GOT3 (cell line): ENCODE measurements at regions not wholly inside any gene's neighbourhood (a gene's known extent, or its start where the extent isn't known, plus 50 kb on each side); places are given as distances from the start of the nearest gene placed in this dataset.
"Not testable (repeated sequence)": the region's sequence is repeated elsewhere in the genome, so short reads cannot be mapped to it uniquely, and the experiment has no call there.

Source experiments
- DNase-seq: peaks from one replicate; lab custom pipeline; 2025; ENCODE audit warnings: mixed read lengths; lab: John Stamatoyannopoulos, UW

GRCh38 chr12:47488888-47489287 is 216.9 kb downstream of the RPAP3 start:
- no peak for DNase-seq

- DNase-seq = no peak
Measured at GRCh38 chr12:47481041-47481440, 224.8 kb downstream of the RPAP3 start.

DNA sequence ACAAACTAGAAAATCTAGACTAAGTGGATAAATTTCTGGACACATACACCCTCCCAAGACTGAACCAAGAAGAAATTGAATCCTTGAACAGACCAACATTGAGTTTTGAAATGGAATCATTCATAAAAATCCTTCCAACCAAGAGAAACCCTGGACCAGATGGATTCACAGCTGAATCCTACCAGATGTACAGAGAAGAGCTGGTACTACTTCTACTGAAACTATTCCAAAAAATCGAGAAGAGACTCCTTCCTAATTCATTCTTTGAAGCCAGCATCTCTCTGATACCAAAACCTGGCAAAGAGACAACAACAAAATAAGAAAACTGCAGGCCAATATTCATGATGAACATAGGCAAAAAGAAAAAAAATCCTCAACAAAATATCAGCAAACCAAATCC is 227.4 kb downstream of the RPAP3 start:
- no peak for DNase-seq

DNA sequence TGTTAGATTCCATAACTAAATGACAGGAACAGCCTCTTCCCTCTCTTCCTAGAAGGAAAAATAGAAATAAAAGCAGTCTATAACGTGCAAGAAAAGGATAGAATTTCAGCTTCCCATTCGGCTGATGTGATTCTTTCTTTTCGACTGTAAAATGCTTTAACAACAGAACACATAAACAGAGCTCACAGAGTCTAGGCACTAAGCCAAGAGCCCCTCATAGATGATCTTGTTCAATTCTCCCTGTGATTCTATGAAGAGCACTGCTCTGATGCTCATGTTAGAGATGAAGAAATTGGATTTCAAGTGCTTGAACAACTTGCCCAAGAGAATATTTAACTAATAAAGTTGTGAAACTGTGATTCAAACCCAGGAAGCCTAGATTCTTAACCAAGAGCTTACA is 232.7 kb downstream of the RPAP3 start:
- no peak for DNase-seq

DNA sequence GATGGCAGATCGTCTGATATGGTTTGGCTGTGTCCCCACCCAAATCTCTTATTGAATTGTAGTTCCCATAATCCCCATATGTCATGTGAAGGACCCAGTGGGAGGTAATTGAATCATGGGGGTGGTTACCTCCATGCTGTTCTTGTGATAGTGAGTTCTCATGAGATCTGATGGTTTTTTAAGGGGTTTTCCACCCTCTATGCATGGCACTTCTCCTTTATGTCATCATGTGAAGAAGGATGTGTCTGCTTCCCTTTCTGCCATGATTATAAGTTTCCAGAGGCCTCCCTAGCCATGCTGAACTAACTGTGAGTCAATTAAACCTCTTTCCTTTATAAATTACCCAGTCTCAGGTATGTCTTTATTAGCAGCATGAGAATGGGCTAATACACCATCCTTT is 235.5 kb downstream of the RPAP3 start:
- DNase-seq = not testable (repeated sequence)

GRCh38 chr12:47463918-47464317 is 241.9 kb downstream of the RPAP3 start:
- DNase-seq = not testable (repeated sequence)

- DNase-seq = no peak
Measured at GRCh38 chr12:47458279-47458678, 247.6 kb downstream of the RPAP3 start.

DNA sequence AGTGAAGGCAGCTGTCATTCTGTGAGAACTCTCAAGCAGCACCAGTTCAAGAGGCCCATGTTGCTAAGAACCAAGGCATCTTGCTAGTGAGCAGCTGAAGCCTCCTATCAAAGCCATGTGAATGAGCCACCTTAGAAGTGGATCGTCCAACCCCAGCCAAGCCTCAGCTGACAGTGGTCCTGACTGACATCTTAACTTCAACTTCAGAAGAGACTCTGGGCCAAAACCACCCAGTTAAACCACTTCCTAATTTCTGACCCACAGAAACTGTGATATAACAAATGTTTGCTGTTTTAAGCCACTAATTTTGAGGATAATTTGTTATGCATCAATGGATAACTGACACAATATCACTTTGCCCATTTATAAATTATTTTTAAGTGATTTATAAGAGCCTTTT is 256.0 kb downstream of the RPAP3 start:
- DNase-seq = no peak

DNA sequence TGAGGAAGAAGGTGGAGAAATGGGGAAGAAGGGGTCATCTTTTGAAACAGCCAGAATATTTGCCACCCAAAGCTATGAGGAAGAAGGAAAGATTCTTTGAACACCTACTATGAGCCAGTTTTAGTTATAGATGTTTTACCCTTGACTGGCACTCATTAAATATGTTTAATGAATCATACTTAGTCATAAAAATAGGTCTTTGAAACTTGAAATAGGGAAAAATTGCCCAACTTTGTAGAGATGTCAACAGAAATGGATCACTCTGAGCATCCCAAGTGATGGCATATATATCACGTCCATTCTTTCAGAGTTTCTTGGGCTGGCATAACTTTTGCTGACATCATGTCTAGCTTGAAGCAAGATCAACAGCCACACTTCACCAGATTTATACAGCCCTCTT is 263.5 kb downstream of the RPAP3 start:
- DNase-seq = no peak

GRCh38 chr12:47441490-47441889 is 264.3 kb downstream of the RPAP3 start:
- no peak for DNase-seq

DNA sequence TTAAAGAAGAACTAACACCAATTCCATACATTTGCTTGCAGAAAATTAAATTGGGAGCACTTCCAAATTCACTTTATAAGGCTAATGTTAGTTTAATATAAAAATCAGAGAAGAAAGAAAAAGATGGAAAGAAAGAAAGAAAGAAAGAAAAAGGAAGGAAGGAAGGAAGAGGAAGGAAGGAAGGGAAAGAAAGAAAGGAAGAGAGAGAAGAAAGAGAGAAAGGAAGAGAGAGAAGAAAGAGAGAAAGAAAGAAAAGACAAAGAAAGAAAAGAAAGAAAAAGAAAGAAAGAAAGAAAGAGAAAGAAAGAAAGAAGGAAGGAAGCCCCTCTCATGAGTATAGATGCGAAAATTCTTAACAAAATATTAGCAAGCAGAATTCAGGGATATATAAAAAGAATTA is 267.7 kb downstream of the RPAP3 start:
- no peak for DNase-seq

GRCh38 chr12:47437570-47437969 is 268.3 kb downstream of the RPAP3 start:
- DNase-seq = no peak

DNA sequence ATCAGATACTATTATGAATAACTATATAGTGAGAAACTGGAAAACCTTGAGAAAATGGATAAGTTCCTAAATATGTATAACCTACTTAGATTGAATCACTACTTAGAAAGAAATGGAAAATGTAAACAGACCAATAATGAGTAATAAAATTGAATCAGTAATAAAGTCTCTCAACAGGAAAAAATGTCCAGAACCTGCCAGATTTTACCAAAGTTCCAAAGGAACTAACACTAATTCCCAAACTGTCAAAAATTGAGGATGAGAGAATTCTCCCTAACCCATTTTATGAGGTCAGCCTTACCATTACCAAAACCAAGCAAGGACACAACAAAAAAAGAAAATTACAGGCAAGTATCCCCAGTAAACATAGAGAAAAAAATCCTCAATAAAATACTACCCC is 272.0 kb downstream of the RPAP3 start:
- no peak for DNase-seq

GRCh38 chr12:47426678-47427309 is 279.0 kb downstream of the RPAP3 start:
- not testable (repeated sequence) for DNase-seq

- no peak for DNase-seq
Measured at GRCh38 chr12:47422611-47423010, 283.2 kb downstream of the RPAP3 start.

GRCh38 chr12:47419497-47419896 is 286.3 kb downstream of the RPAP3 start:
- DNase-seq = no peak

DNA sequence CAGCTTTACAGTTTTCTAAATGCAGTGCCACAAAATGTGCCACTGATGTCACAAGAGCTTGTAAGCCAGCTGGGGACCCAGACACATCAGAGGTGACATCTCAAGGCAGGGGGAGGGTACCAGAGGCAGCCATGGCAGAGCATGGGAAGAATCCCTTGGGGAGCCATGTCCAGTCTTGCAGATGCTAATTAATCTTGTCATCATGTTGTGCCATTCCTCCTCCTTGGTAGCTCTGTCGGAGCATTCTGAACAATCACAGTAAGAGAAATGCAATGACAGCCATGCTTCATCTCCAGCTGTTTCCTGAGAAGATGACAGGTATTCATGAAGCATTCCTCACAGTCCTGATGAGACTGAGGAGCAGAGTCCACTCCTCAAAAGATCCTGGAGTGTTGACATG is 287.9 kb downstream of the RPAP3 start:
- DNase-seq = no peak

GRCh38 chr12:47417121-47417520 is 288.7 kb downstream of the RPAP3 start:
- DNase-seq = no peak

GRCh38 chr12:47415054-47415453 is 290.8 kb downstream of the RPAP3 start:
- no peak for DNase-seq

- DNase-seq = no peak
Measured at GRCh38 chr12:47414511-47414910, 291.3 kb downstream of the RPAP3 start.

- DNase-seq = no peak
Measured at GRCh38 chr12:47413806-47414205, 292.0 kb downstream of the RPAP3 start.

DNA sequence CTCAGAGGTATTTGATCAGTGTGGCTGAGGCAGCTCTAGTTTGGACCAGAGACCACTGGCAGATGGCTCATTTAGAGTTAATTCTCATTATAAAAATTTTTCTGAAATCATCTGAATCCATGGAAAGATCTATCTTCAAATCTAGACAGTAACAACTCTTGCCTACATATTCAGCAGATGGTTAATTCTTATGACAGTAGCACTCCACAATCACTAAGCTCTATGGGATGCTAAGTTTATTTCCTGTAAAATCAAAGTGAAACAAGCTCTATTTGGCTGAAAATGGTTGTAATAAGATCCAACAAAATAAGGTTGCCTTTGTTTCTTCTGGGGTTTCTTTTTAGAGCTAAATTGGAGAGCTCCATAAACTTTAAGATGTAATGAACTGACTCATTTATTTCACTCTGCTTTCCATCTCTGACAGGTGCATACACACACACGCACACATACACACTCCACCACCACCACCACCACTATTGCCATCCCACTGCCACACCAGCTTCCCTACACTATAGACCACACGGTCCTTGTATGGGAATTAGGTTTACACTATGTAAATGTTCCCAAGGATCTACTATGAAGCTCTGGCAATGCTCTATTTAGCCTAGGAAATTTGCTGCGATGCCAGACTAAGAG is 293.1 kb downstream of the RPAP3 start:
- no peak for DNase-seq

GRCh38 chr12:47411966-47412365 is 293.9 kb downstream of the RPAP3 start:
- DNase-seq = no peak

DNA sequence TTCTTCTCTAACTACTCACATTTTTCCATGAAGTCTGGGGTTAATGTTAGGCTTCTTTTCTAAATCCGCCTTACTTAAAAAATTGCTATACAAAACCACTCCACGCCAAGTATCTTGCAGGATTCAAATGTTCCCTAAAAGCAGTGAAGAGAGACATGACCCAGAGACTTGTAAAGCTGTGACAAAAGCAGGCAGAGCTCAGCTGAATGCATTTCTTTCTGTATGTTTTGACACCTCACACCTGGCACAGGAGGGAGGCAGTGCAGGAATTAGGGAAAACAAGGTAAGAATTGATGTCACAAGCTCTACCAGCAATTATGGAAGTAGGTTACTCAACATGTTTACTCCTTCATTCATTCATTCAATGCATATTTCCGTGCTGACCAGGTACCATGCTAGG is 295.0 kb downstream of the RPAP3 start:
- no peak for DNase-seq
